Esophagus squamous epithelium (tissue), 5 donors: ENCODE measurements at regions not wholly inside any gene's neighbourhood (a gene's known extent, or its start where the extent isn't known, plus 50 kb on each side); places are given as distances from the start of the nearest gene placed in this dataset.

ENCODE experiments used
- DNase-seq: peaks from one replicate; lab custom pipeline; 2025; lab: John Stamatoyannopoulos, UW
- H3K27ac ChIP-seq, 4 donors: fragments of 200-600 bp; sonication (generic); one replicate each; pipeline ENCODE4 v1.5.1; 2016 to 2019; ENCODE audit warnings: mild to moderate bottlenecking in 1 of 4
- H3K27me3 ChIP-seq, 4 donors: fragments of 200-600 bp; sonication (generic); 1 replicate in 3 of 4; 2 replicates in 1 of 4; pipeline versions ENCODE4 v1.5.1 to v1.6.0; 2017 to 2021; ENCODE audit warnings: antibody characterized with exemption in 1 of 4
- H3K36me3 ChIP-seq, 3 donors: fragments of 200-600 bp; sonication (generic); one replicate each; pipeline ENCODE4 v1.5.1; 2016 to 2019
- H3K4me1 ChIP-seq, 3 donors: fragments of 200-600 bp; sonication (generic); one replicate each; pipeline ENCODE4 v1.5.1; 2017 to 2019
- H3K4me3 ChIP-seq, 4 donors: fragments of 200-600 bp; sonication (generic); 1 replicate in 3 of 4; 2 replicates in 1 of 4; pipeline ENCODE4 v1.5.1; 2016 to 2019; ENCODE audit warnings: mild to moderate bottlenecking in 2 of 4, moderate library complexity in 1 of 4
- H3K9me3 ChIP-seq, 3 donors: fragments of 200-600 bp; sonication (generic); one replicate each; pipeline ENCODE4 v1.5.1; 2016 to 2019
- POLR2A ChIP-seq, 4 donors: fragments of 450-650 bp; IDR thresholded peaks; one replicate each; pipeline ENCODE4 v1.6.1; 2017; ENCODE audit warnings: antibody characterized with exemption in 4 of 4, mild to moderate bottlenecking in 4 of 4, moderate library complexity in 3 of 4
- WGBS, 2 donors: methylation state at CpG; one replicate each; pipeline ENCODE4 v1.1.5; 2018; 5-methylcytosine and 5-hydroxymethylcytosine counted together
- intact Hi-C: fragments of 100-400 bp; cut with DNase I; formaldehyde crosslinking; loops from one replicate; pipeline ENCODE4 v1.15.0; 2022
- TF ChIP-seq, protein P1 (sequence below), 6 experiments: fragments of 450-650 bp in 4 of 6; fragments of 200-600 bp in 2 of 6; sonication (generic) in 2 of 6; IDR thresholded peaks; one replicate each; pipeline ENCODE4 v1.5.1; 2016 to 2019; ENCODE audit warnings: antibody characterized with exemption in 6 of 6, mild to moderate bottlenecking in 4 of 6, moderate library complexity in 4 of 6
- donor health status: DM: yes; HTN: yes; CAD: no.

- H3K27me3 ChIP-seq = no peaks in the 10 kb centered on the region
- DNase-seq = no peak
- no peak overlapping the region for H3K4me3 ChIP-seq
- H3K27ac ChIP-seq = no peak overlapping the region
- intact Hi-C loops = no loop called here
- H3K36me3 ChIP-seq = no peaks in the 10 kb centered on the region
- WGBS, 2 donors = 72 to 77% methylated on average over 4 of the region's 4 CpGs
- H3K9me3 ChIP-seq = no peaks in the 10 kb centered on the region
- H3K4me1 ChIP-seq = no peaks in the 10 kb centered on the region
- TF ChIP-seq POLR2A (IDR thresholded peaks at IDR 0.05) = no peak
- TF ChIP-seq, protein P1, sequence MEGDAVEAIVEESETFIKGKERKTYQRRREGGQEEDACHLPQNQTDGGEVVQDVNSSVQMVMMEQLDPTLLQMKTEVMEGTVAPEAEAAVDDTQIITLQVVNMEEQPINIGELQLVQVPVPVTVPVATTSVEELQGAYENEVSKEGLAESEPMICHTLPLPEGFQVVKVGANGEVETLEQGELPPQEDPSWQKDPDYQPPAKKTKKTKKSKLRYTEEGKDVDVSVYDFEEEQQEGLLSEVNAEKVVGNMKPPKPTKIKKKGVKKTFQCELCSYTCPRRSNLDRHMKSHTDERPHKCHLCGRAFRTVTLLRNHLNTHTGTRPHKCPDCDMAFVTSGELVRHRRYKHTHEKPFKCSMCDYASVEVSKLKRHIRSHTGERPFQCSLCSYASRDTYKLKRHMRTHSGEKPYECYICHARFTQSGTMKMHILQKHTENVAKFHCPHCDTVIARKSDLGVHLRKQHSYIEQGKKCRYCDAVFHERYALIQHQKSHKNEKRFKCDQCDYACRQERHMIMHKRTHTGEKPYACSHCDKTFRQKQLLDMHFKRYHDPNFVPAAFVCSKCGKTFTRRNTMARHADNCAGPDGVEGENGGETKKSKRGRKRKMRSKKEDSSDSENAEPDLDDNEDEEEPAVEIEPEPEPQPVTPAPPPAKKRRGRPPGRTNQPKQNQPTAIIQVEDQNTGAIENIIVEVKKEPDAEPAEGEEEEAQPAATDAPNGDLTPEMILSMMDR (IDR thresholded peaks at IDR 0.05) = no peak
Measured at GRCh38 chr2:22824618-22825017, 560.4 kb upstream of the KLHL29 start.

DNA sequence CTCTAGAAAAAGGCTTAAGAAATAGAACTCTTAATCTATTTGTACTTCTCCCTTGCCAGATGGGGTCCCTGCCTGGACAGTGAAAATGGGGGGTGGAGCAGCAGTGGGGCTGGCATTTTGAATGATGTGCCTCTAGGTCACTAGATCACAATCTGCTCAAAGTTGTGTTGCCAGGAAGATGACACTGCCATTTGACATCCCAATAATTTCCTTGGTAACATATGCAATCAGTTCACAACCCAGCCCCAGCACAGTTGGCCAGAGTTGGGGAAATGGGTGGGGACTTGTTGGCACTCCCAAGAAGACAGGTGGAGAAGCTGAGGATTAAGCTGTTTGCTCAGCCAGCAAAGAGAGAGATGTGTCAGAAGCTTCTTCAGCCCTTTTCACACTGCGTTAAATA lies 558.3 kb upstream of the KLHL29 start:
- Histone ChIP-seq H3K4me3 (no peak overlapping the region), H3K4me1 (no peaks in the 10 kb centered on the region), H3K36me3 (no peaks in the 10 kb centered on the region), H3K9me3 (no peaks in the 10 kb centered on the region), H3K27me3 (no peaks in the 10 kb centered on the region), H3K27ac (no peak overlapping the region)
- 62 to 71% methylated on average over 1 of the region's 1 CpG for WGBS, 2 donors
- TF ChIP-seq POLR2A (IDR thresholded peaks at IDR 0.05) = no peak
- TF ChIP-seq, protein P1 (IDR thresholded peaks at IDR 0.05) = no peak
- intact Hi-C loops = no loop called here
- no peak for DNase-seq

- DNase-seq = no peak
- no peaks in the 10 kb centered on the region for H3K27me3 ChIP-seq
- H3K4me1 ChIP-seq = no peaks in the 10 kb centered on the region
- 76 to 84% methylated on average over 5 of the region's 5 CpGs for WGBS, 2 donors
- no peak overlapping the region for H3K4me3 ChIP-seq
- intact Hi-C loops = no loop called here
- TF ChIP-seq, protein P1 (IDR thresholded peaks at IDR 0.05) = no peak
- TF ChIP-seq POLR2A (IDR thresholded peaks at IDR 0.05) = no peak
- no peaks in the 10 kb centered on the region for H3K36me3 ChIP-seq
- H3K9me3 ChIP-seq = no peaks in the 10 kb centered on the region
- no peak overlapping the region for H3K27ac ChIP-seq
Measured at GRCh38 chr2:22829791-22830190, 555.2 kb upstream of the KLHL29 start.

DNA sequence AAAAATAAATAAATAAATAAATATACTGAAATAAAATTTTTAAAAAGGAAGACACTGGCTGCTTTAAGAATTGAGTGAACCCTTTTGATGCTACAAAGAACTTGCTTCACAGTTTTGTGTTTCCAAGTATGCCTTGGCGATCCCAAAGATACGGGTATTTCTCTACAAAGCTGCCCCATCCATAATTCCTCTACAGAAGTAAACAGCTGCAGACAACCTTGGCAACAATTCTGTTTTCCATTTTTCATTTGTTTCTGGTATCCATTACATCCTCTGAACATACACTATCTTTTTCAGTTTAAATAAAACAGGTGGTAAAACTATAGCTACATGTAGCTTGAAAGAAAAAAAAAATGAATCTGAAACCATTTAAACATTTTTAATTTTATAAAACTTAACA lies 552.8 kb upstream of the KLHL29 start:
- WGBS, 2 donors = 76 to 78% methylated on average over 2 of the region's 2 CpGs
- TF ChIP-seq, protein P1 (IDR thresholded peaks at IDR 0.05) = no peak
- TF ChIP-seq POLR2A (IDR thresholded peaks at IDR 0.05) = no peak
- no peak overlapping the region for H3K27ac ChIP-seq
- no peaks in the 10 kb centered on the region for H3K4me1 ChIP-seq
- H3K4me3 ChIP-seq = no peak overlapping the region
- H3K27me3 ChIP-seq = no peaks in the 10 kb centered on the region
- H3K36me3 ChIP-seq = no peaks in the 10 kb centered on the region
- intact Hi-C loops = no loop called here
- no peak for DNase-seq
- H3K9me3 ChIP-seq = no peaks in the 10 kb centered on the region

DNA sequence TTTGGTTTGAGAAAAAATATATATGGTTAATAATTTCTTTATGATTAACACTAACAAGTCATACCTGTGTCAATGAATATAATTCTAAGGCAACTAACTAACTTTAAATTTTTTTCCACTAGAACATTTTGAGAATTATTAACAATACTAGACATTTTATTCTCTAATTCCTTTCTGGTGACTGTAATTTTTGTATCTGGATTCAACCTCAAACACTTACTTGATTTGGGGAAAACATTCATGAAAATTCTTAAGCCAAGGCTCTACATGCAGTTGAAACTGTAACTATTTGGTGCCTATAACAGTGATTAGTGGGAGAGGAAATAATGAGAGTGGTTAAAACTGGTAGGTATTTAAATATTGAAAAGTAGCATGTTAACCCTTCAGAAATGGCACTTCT lies 546.5 kb upstream of the KLHL29 start:
- TF ChIP-seq, protein P1 (IDR thresholded peaks at IDR 0.05) = no peak
- no peak for TF ChIP-seq POLR2A (IDR thresholded peaks at IDR 0.05)
- Histone ChIP-seq H3K27ac (no peak overlapping the region), H3K4me1 (no peaks in the 10 kb centered on the region), H3K4me3 (no peak overlapping the region), H3K9me3 (no peaks in the 10 kb centered on the region), H3K27me3 (no peaks in the 10 kb centered on the region), H3K36me3 (no peaks in the 10 kb centered on the region)
- intact Hi-C loops = no loop called here
- no peak for DNase-seq
